ENCODE measurements at regions not wholly inside any gene's neighbourhood (a gene's known extent, or its start where the extent isn't known, plus 50 kb on each side); places are given as distances from the start of the nearest gene placed in this dataset.

- Histone ChIP-seq H3K4me3 (ENCODE audit: low read length) (no peak overlapping the region), H3K36me3 (ENCODE audit: control insufficient read depth, insufficient read depth, low read length) (no peaks in the 10 kb centered on the region)
Observed at GRCh38 chr2:191552066-191552465, 125.9 kb upstream of the NABP1 start.

GRCh38 chr2:191554240-191554639 lies 123.7 kb upstream of the NABP1 start:
- Histone ChIP-seq H3K4me1 (ENCODE audit: control insufficient read depth, insufficient read depth, low read length) (no peaks in the 10 kb centered on the region), H3K27me3 (ENCODE audit: control insufficient read depth, insufficient read depth, low read length) (no peaks in the 10 kb centered on the region), H3K36me3 (ENCODE audit: control insufficient read depth, insufficient read depth, low read length) (no peaks in the 10 kb centered on the region), H3K4me3 (ENCODE audit: low read length) (no peak overlapping the region), H3K9ac (ENCODE audit: low read length) (no peak overlapping the region), H3K27ac (ENCODE audit: low read depth, low read length) (no peak overlapping the region)

More at GRCh38 chr2:191552066-191552465, 125.9 kb upstream of the NABP1 start:
- no peak overlapping the region for H3K9ac ChIP-seq (ENCODE audit: low read length)
- H3K27ac ChIP-seq (ENCODE audit: low read depth, low read length): no peak overlapping the region
- H3K27me3 ChIP-seq (ENCODE audit: control insufficient read depth, insufficient read depth, low read length): no peaks in the 10 kb centered on the region
- H3K4me1 ChIP-seq (ENCODE audit: control insufficient read depth, insufficient read depth, low read length): no peaks in the 10 kb centered on the region

GRCh38 chr2:191555092-191555742 lies 122.7 kb upstream of the NABP1 start:
- H3K27me3 ChIP-seq (ENCODE audit: control insufficient read depth, insufficient read depth, low read length): no peaks in the 10 kb centered on the region
- H3K27ac ChIP-seq (ENCODE audit: low read depth, low read length): no peak overlapping the region
- H3K4me1 ChIP-seq (ENCODE audit: control insufficient read depth, insufficient read depth, low read length): no peaks in the 10 kb centered on the region
- H3K4me3 ChIP-seq (ENCODE audit: low read length): no peak overlapping the region
- H3K36me3 ChIP-seq (ENCODE audit: control insufficient read depth, insufficient read depth, low read length): no peaks in the 10 kb centered on the region
- no peak overlapping the region for H3K9ac ChIP-seq (ENCODE audit: low read length)

GRCh38 chr2:191556463-191556862 lies 121.5 kb upstream of the NABP1 start:
- Histone ChIP-seq H3K9ac (ENCODE audit: low read length) (no peak overlapping the region), H3K27me3 (ENCODE audit: control insufficient read depth, insufficient read depth, low read length) (no peaks in the 10 kb centered on the region), H3K36me3 (ENCODE audit: control insufficient read depth, insufficient read depth, low read length) (no peaks in the 10 kb centered on the region), H3K27ac (ENCODE audit: low read depth, low read length) (no peak overlapping the region), H3K4me3 (ENCODE audit: low read length) (no peak overlapping the region), H3K4me1 (ENCODE audit: control insufficient read depth, insufficient read depth, low read length) (no peaks in the 10 kb centered on the region)

- no peaks in the 10 kb centered on the region for H3K4me1 ChIP-seq (ENCODE audit: control insufficient read depth, insufficient read depth, low read length)
Observed at GRCh38 chr2:191557841-191558240, 120.1 kb upstream of the NABP1 start.

GRCh38 chr2:191559569-191559968 lies 118.4 kb upstream of the NABP1 start:
- Histone ChIP-seq H3K27me3 (ENCODE audit: control insufficient read depth, insufficient read depth, low read length) (no peaks in the 10 kb centered on the region), H3K9ac (ENCODE audit: low read length) (no peak overlapping the region), H3K4me1 (ENCODE audit: control insufficient read depth, insufficient read depth, low read length) (no peaks in the 10 kb centered on the region), H3K27ac (ENCODE audit: low read depth, low read length) (no peak overlapping the region), H3K36me3 (ENCODE audit: control insufficient read depth, insufficient read depth, low read length) (no peaks in the 10 kb centered on the region), H3K4me3 (ENCODE audit: low read length) (no peak overlapping the region)

More at GRCh38 chr2:191557841-191558240, 120.1 kb upstream of the NABP1 start:
- Histone ChIP-seq H3K36me3 (ENCODE audit: control insufficient read depth, insufficient read depth, low read length) (no peaks in the 10 kb centered on the region), H3K4me3 (ENCODE audit: low read length) (no peak overlapping the region), H3K9ac (ENCODE audit: low read length) (no peak overlapping the region), H3K27me3 (ENCODE audit: control insufficient read depth, insufficient read depth, low read length) (no peaks in the 10 kb centered on the region), H3K27ac (ENCODE audit: low read depth, low read length) (no peak overlapping the region)

GRCh38 chr2:191560411-191560980 lies 117.4 kb upstream of the NABP1 start:
- Histone ChIP-seq H3K4me3 (ENCODE audit: low read length) (no peak overlapping the region), H3K9ac (ENCODE audit: low read length) (no peak overlapping the region), H3K4me1 (ENCODE audit: control insufficient read depth, insufficient read depth, low read length) (no peaks in the 10 kb centered on the region), H3K27me3 (ENCODE audit: control insufficient read depth, insufficient read depth, low read length) (no peaks in the 10 kb centered on the region), H3K27ac (ENCODE audit: low read depth, low read length) (no peak overlapping the region), H3K36me3 (ENCODE audit: control insufficient read depth, insufficient read depth, low read length) (no peaks in the 10 kb centered on the region)

GRCh38 chr2:191565120-191565519 lies 112.8 kb upstream of the NABP1 start:
- H3K4me1 ChIP-seq (ENCODE audit: control insufficient read depth, insufficient read depth, low read length): no peaks in the 10 kb centered on the region
- no peaks in the 10 kb centered on the region for H3K36me3 ChIP-seq (ENCODE audit: control insufficient read depth, insufficient read depth, low read length)
- H3K9ac ChIP-seq (ENCODE audit: low read length): no peak overlapping the region
- H3K27ac ChIP-seq (ENCODE audit: low read depth, low read length): no peak overlapping the region
- H3K4me3 ChIP-seq (ENCODE audit: low read length): no peak overlapping the region
- H3K27me3 ChIP-seq (ENCODE audit: control insufficient read depth, insufficient read depth, low read length): no peaks in the 10 kb centered on the region

GRCh38 chr2:191565647-191566198 lies 112.2 kb upstream of the NABP1 start:
- H3K4me3 ChIP-seq (ENCODE audit: low read length): no peak overlapping the region
- H3K27me3 ChIP-seq (ENCODE audit: control insufficient read depth, insufficient read depth, low read length): no peaks in the 10 kb centered on the region
- H3K9ac ChIP-seq (ENCODE audit: low read length): no peak overlapping the region
- H3K36me3 ChIP-seq (ENCODE audit: control insufficient read depth, insufficient read depth, low read length): no peaks in the 10 kb centered on the region
- H3K27ac ChIP-seq (ENCODE audit: low read depth, low read length): no peak overlapping the region
- H3K4me1 ChIP-seq (ENCODE audit: control insufficient read depth, insufficient read depth, low read length): no peaks in the 10 kb centered on the region

GRCh38 chr2:191566344-191566743 lies 111.6 kb upstream of the NABP1 start:
- H3K9ac ChIP-seq (ENCODE audit: low read length): no peak overlapping the region
- no peak overlapping the region for H3K27ac ChIP-seq (ENCODE audit: low read depth, low read length)
- H3K4me3 ChIP-seq (ENCODE audit: low read length): no peak overlapping the region
- H3K4me1 ChIP-seq (ENCODE audit: control insufficient read depth, insufficient read depth, low read length): no peaks in the 10 kb centered on the region
- H3K27me3 ChIP-seq (ENCODE audit: control insufficient read depth, insufficient read depth, low read length): no peaks in the 10 kb centered on the region
- H3K36me3 ChIP-seq (ENCODE audit: control insufficient read depth, insufficient read depth, low read length): no peaks in the 10 kb centered on the region

- no peaks in the 10 kb centered on the region for H3K36me3 ChIP-seq (ENCODE audit: control insufficient read depth, insufficient read depth, low read length)
- no peaks in the 10 kb centered on the region for H3K27me3 ChIP-seq (ENCODE audit: control insufficient read depth, insufficient read depth, low read length)
- no peaks in the 10 kb centered on the region for H3K4me1 ChIP-seq (ENCODE audit: control insufficient read depth, insufficient read depth, low read length)
- no peak overlapping the region for H3K4me3 ChIP-seq (ENCODE audit: low read length)
- no peak overlapping the region for H3K9ac ChIP-seq (ENCODE audit: low read length)
- no peak overlapping the region for H3K27ac ChIP-seq (ENCODE audit: low read depth, low read length)
Observed at GRCh38 chr2:191567206-191567605, 110.7 kb upstream of the NABP1 start.

GRCh38 chr2:191569025-191569424 lies 108.9 kb upstream of the NABP1 start:
- Histone ChIP-seq H3K9ac (ENCODE audit: low read length) (no peak overlapping the region), H3K36me3 (ENCODE audit: control insufficient read depth, insufficient read depth, low read length) (no peaks in the 10 kb centered on the region), H3K27ac (ENCODE audit: low read depth, low read length) (no peak overlapping the region), H3K27me3 (ENCODE audit: control insufficient read depth, insufficient read depth, low read length) (no peaks in the 10 kb centered on the region), H3K4me3 (ENCODE audit: low read length) (no peak overlapping the region), H3K4me1 (ENCODE audit: control insufficient read depth, insufficient read depth, low read length) (no peaks in the 10 kb centered on the region)

Data from rectal smooth muscle tissue (tissue), 1 donor.